Cerebellar nuclear complex (tissue), 1 donor: ENCODE measurements at regions not wholly inside any gene's neighbourhood (a gene's known extent, or its start where the extent isn't known, plus 50 kb on each side); places are given as distances from the start of the nearest gene placed in this dataset.
"Not testable (repeated sequence)": the region's sequence is repeated elsewhere in the genome, so short reads cannot be mapped to it uniquely, and the experiment has no call there.

Experiments used
- DNase-seq, 2 experiments: peaks; one replicate each; lab custom pipeline; 2025; lab: John Stamatoyannopoulos, UW

DNA sequence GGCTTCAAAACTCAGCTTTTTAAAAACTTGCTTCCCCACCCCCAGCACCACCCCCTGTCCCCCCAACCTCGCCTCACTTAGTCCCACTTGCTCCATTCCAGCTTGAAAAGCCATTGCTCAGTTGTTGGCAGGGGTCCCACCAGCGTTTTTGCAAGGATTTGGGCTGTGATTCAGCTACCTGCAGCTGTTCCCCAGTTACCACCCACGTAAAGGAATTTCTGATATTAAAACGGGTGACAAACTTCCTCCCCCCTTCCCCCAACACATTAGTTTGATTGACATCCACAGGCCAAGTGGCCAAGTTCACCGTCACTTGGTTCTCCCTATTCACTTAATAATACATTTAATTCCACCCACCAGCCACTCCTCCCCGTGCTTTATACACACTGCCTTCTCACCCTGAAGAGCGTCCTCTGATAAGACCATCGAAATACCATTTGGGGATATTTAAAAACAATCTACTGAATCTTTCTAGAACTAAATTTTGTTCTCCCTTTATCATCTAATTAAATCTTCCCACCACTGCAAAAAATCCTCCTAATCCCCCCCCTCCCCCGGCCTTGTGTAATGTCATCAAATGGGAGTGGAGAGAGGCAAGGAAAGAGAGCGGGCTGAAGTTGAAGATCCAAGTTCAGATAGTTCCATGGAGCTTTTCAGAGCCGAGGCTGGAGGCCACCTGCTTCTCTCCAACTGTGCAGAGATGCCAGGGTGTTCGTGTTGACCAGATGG lies 55.1 kb downstream of the SOX9 start:
- no peak for DNase-seq

DNA sequence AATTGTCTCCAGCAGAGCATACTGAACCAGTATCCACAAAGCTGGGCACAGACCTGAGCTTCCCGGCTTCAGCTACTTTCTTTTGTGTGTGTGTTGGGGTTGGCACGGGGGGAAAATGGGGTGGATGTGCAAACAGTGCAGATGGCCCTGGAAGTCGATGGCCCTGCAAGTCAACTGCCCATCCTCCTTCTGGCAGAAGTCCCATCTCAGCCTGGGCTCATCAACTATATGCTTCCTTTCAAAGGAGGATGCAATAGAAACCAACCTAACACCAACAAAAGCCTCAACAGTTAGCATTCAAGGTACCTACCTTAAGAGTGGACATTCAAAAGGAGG lies 55.7 kb downstream of the SOX9 start:
- DNase-seq, result no peak

DNA sequence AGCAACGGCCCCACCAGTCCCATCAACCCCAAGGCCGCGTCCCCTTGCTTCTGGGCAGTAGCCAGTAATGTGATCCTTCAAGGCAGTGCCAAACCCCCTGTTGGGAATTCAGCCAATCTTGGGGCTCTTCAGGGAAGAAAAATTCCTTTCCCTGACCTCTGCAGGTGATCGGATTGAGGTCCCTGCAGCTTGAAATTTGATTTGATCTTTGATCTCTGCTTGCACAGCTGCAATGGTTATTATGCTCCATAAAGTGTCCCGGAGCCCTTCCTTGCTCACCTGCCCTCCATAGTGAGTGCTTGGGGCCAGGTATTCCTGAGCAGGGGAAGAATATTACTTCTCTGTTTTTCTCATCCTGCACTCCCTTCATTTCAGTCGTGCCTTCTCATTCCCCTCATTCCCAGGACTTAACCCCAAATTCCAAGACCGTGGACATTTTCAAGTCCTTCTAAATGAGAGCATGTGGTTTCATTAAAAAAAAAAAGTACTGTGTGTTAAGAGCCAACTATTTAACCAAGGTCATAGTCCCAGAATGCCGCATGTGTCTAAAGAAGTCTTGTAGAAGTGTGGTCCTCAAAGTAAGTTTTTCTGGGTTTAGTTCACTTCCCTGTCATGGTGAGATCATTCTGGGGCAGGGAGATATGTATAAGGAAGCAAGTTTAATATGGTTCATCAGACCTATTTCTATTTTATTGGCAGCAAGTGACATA lies 56.3 kb downstream of the SOX9 start:
- DNase-seq, result no peak

DNA sequence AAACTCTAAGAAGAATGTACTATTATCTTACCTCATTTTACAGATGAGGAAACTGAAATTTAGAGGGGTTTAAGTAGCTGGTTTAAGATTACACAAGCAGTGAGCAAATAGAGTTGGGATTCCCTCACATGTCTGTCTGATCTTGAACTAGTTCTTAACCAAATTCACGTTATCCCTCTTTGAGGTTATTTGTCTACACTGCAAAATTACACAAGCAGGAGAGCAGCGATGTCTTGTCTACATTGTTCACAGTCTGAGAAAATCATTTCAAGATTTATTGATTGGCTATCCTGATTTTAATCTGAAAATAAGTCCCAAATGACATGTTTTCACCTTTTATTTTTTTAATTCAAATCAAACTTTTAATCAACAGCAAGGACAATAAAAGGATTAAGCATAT lies 56.9 kb downstream of the SOX9 start:
- DNase-seq, result no peak

DNA sequence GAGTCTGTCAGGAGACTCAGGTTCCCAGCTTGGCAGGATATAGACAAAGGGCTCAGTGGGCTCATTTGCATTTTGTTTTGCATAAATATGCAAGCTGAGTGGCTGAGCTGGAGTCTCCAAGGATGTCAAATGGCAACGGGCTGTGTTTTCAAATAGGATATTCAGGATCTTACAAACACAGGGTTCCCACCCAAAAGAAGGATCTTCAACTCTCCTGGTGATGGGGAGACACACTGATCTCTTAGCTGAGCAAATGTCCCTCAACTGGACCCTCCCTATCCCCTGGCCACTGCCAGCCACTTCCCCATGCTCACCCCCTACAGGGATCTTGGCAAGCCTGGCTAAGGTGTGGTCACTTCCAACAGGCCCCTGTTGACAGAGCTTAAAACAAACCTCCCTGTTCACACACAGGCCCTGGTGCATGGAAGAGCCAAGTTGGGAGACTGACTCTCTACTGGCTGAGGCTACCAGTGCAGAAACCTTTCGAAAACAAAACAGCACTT lies 61.6 kb downstream of the SOX9 start:
- no peak for DNase-seq

DNA sequence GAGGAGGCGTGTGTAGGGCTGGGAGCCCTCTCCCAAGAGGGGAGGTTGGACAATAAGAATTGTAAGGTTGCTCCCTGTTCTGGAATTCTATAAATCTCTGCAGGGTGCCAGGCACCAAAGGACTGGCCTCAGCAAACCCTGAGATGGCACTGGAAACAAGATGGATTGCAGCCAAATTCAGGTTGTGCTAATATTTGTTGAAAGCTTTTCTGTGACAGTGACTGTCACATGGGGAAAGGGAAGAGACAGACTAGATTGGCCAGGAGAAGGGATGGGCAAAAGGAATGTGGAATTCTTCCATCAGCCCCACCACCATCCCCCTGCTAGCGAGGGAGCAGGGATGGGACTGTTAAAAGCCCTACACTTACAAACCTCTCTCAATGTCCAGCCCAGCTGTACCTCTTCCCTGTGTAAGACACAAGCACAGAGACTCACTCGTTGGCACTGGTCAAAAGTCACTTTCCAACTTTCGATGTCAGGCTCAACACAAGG lies 62.4 kb downstream of the SOX9 start:
- no peak for DNase-seq

DNA sequence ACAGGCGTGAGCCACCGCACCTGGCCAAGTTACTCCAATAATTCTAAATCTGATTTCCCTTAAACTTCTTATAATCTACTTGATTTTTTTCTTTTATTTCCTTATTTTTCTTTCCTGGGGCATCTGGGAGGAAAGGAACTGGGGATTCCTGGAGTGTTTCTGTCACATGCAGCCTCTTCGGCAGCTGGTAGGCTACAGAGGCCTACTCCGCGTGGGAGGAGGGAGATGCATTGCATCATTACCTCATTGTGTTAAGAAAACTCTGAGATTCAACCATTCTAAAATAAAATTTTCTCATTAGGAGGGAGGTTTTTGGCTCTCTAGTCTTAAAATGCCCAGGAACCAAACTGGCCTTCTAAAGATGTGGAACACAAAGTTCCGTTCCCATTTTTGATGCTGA lies 64.0 kb downstream of the SOX9 start:
- DNase-seq, result no peak

DNA sequence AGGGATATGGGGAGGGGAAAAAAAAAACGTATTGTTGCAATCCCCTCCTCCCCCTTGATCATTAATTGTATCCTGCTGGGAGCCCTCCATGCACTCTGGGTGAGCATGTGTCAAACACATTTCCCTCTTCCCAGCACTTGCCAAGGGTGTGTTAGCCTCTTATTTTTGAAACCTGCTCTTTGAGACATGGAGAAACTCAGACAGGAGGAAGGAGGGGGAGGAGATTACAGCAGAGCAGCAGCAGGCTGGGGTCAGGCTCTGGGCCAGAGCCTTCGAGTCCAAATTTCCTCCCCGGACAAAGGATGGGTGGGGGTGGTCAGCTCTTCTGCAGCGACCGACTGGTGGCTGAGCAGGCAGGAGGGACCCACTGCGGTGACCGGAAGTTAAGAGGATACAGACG lies 64.7 kb downstream of the SOX9 start:
- no peak for DNase-seq

DNA sequence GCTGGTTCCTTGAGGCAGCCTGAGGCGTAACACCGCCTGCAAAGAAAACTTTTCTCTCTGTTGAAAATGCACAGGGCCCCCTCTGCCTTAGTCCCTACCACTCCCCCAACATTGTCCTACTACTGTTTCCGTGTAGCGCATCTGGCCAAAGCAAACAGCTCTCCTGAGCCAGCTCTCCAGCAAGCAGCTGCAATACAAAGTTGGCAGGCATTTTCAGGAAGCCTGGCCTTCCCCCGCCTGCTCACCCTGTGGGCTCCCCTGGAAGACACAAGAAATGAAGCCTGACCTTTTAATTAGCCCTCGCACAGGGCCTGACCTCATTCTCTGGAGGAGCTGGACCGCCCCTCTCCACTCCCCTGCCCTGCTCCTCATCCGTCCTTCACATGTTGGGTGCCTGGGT lies 66.7 kb downstream of the SOX9 start:
- no peak for DNase-seq

DNA sequence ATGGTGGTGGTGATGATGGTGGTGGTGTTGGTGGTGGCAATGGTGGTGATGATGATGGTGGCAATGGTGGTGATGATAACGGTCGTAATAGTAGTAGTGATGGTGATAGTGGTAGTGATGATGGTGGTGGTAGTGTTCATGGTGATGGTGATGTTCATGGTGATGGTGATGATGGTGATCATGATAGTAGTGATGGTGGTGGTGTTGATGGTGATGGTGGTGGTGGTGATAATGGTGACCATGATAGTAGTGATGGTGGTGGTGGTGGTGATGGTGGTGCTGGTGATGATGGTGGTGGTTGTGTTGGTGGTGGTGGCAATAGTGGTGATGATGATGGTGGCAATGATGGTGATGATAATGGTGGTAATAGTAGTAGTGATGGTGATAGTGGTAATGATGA lies 68.0 kb downstream of the SOX9 start:
- DNase-seq, result no peak

DNA sequence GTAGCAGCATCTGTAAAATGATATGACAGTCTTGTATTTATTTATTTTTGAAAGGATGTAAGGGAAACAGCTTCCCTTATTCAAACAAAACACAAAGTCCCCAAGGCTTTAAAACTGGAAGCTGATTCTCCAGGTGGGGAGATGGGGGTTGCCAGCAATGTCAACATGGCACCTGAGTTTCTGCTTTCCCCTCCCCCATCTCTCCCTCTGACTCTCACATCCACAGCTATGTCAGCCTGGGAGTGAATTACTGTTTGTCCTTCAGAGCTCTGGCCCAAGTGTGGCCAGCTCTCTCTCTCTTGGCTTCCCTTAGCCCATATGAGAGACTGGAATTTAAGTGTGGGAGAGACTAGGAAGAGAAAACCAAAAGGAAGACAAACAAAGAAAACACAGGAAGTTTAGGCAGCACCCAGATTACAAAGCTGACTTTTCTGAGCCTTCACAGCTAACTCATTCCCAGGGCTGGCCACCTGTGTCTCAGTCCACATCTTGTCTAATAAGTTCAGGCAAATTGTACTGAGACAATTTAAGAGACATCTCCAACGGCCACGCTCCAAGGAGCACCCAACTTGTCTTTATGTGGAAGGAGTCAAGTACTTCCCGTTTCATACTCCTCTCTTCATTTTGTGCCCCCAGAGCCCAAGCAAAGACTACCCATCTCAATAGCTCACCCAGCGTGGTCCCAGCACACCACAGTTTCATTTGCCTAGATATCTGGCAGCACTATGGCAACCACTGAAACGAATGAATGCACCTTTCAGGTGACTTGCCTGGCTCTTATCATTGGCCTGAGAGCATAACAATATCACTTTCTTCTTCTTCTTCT lies 69.2 kb downstream of the SOX9 start:
- DNase-seq, result no peak

DNA sequence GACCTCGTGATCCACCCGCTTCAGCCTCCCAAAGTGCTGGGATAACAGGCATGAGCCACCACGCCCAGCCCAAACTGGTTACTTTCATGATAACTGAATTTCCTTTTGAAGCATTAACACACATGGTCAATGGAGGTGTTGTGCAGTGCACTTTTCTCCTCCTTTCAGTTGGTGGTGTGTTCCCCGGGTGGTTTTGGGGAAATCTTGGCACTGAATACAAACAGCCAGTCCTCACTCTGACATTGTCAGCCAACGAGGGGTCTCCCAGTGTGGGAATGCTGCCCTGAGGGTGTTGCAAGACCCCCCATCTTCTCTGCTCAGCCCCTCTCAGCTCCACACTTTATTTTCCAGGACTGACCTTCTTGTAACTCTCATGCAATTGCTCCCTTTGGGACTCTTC lies 70.5 kb downstream of the SOX9 start:
- DNase-seq, result no peak

DNA sequence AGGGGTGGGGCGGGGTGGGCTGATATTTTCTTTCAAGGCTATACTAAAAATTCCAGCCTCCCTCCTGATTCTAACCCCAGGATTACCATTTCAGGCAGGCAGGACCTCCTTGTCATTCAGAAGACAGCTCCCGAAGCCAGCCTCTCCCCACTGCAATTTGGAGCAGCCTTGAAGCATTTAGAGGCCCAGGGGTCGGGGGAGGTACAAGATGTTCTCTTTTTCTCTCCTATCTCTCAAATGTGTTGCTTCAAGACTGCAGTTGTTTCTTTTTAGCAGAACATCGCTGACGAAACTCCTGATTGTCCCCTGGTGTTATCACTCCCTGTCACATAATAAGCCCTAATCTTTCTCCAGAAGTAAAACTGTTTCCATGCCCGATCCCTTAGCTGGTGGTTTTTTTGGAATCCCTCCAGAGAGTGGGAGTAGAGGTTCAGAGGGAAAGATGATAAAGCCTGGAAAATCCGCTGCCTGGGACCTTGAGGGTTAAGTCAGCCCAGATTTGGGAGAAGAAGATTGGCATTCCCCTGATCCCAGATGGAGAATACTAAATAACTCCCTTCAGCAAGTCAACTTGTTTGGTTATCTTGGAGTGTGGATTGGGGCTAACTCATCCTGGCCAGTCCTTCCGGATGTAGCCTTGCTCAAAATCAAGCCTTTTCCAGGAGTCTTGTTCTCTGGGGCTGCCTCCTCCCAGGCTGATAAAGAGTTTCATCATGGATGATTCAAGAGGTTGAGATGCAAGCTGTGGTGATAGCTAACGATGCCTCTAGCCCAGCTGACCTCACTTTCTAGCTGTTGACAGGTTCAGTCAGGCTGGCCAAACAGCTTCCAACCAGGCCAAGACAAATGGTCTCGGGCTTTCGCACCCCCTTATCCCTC lies 71.3 kb downstream of the SOX9 start:
- no peak for DNase-seq

DNA sequence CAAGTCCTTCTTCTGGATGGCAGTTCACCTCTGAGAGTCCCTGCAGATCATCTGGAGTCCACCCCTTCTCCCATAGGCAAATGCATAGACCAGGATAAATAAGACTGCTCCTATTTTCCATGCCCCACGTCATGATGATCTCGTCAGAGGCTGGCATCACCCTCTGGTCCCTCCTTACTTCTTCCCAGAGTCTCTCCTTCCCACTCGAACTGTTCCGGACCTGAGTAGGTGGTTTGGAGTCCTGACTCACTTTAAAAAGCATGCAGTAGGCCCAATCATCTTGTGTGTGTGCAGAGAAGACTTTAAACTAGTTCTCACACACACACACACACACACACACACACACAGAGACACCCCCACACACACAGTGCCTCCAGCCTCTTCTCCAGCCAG lies 72.0 kb downstream of the SOX9 start:
- DNase-seq, result no peak

DNA sequence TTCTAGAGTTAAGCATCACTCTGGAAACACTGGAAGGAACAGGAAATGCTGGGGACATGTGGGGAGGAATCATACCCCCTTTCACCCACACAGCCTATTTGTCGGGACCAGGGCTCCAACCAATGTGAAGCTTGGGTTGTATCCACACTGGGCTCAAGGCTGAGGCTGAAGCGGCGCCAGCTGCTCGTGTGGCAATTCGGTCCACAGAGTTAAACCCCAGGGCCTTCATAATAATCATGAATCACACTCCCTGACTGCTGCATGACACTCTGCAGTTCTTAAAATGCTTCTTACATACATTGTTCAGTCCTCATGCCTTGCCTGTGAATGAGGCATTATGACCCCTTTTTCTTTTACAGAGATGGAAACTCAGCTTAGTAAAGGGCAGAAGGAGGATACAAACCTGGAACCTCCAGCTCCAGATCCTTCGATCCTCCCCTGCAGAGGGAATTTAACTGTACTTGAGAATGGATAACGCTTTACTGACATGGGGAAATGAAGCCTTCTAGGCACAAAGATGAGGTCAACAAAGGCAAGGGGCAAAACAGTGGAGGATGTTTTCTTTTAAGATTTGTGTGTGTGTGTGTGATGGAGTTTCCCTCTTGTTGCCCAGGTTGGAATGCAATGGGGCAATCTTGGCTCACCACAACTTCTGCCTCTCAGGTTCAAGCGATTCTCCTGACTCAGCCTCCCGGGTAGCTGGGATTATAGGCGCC lies 72.7 kb downstream of the SOX9 start:
- DNase-seq, result no peak

DNA sequence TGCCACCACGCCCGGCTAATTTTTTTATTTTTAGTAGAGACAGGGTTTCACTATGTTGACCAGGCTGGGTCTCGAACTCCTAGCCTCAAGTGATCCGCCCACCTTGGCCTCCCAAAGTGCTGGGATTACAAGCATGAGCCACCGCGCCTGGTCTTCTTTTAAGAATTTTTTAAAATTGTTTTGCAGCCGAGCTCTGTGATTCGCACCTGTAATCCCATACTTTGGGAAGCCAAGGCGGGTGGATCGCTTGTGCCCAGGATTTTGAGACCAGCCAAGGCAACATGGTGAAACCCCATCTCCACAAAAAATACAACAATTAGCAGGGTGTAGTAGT lies 73.3 kb downstream of the SOX9 start:
- DNase-seq, result not testable (repeated sequence)

DNA sequence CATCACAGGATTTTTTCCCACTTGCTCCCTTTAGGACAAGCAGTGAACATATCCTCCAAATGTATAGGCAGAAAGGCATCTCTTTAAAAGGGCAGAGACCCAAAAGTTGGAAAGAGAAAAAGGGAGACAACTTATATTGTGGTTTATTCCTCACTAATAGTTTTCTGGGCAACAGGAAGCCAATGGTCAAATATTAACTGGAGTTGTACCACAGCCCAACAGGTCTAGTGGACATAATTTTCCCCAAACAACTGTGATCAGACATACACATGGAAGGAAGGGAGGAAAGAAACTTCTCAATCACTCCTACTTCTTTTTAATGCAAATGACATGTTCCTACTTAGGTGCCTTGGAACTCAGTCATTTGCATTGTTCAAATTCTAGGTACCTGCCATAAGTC lies 78.4 kb downstream of the SOX9 start:
- no peak for DNase-seq

DNA sequence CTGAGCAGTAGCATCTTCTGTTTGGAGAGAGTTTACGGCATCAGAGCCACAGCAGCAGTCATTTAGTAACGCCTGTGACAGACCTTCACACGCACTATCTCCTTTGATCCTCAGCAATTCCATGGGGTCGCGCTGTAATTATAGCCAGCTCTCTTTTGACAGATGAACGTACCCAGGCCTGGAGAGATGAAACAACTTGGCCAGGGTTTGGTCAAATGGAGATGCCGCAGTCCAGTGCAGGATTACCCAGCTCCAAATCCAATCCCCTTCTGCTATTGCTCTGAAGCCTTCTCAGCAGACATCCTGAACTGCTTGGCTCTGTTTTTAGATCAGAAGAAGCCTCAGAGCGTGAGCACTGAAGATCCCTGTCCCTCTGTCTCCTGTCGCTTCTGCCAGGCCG lies 83.9 kb downstream of the SOX9 start:
- no peak for DNase-seq

DNA sequence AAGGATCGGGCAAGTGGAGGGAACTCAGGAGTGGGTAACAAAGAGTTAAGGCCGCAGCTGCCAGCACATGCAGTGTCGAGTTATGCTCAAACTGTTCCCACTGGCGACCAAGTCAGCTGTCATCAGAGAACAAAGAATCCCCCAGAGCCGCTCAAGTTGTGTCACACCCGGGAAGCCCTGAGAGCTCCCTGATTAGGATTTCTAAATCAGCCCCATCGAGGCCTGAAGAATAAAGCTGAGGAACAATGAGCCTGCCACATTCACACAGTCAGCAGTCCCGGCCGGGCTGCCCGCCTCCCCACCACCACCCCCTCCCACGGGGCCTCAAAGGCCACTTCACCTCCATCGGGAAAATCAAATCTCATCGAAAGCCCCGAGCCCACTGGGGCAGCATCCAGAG lies 84.5 kb downstream of the SOX9 start:
- no peak for DNase-seq

DNA sequence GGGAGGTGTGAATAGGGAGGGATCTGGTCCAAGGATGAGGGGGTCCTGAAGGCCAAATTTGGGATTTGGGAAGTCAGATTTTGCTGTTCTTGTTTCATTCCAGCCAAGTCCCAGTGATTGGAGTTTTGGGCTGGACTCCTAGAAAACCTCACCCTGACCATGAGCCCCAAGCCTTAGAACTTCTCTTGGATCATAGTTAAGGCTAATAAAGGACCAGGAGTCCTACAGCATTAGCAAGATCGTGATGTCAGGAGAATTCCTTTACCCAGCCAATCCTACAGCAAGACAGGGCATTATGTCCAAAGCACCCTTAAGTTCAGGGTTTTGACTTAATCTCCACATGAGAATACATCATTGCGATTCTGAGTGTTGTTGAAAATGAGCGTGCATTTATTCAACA lies 85.0 kb downstream of the SOX9 start:
- no peak for DNase-seq

DNA sequence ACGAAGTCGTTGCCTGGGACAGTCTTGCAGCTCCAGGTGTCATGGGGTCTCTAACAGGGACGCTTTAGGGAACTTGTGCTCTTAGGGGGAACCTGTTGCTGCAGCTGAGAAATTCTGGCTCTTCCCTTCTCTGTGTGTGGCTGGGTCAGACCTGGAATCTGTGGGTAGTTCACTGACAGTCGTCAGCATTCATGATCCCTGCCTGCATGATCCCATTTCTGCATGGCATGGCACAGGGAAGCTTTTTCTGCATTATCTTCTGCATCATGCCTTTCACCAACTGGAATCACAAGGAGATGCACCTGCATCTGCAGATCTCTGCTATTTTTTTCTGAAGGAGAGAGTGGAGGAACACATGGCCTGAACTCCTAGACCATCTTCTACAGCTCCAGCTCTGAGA lies 85.6 kb downstream of the SOX9 start:
- DNase-seq, result no peak
